ENCODE measurements at regions not wholly inside any gene's neighbourhood (a gene's known extent, or its start where the extent isn't known, plus 50 kb on each side); places are given as distances from the start of the nearest gene placed in this dataset.
"Not testable (repeated sequence)": the region's sequence is repeated elsewhere in the genome, so short reads cannot be mapped to it uniquely, and the experiment has no call there.

GRCh38 chr1:168490306-168490705 is 53.5 kb downstream of the XCL2 start:
- no peak for DNase-seq

- DNase-seq, result no peak
Measured at GRCh38 chr1:168488138-168488537, 55.7 kb downstream of the XCL2 start.

- DNase-seq, result not testable (repeated sequence)
Measured at GRCh38 chr1:168486820-168487219, 57.0 kb downstream of the XCL2 start.

GRCh38 chr1:168485048-168485447 is 58.7 kb downstream of the XCL2 start:
- peak; percentile 7 for DNase-seq

- no peak for DNase-seq
Measured at GRCh38 chr1:168484083-168484482, 59.7 kb downstream of the XCL2 start.

- DNase-seq, result no peak
Measured at GRCh38 chr1:168483539-168483938, 60.3 kb downstream of the XCL2 start.

GRCh38 chr1:168482106-168482505 is 61.7 kb downstream of the XCL2 start:
- no peak for DNase-seq

GRCh38 chr1:168481586-168481985 is 62.2 kb downstream of the XCL2 start:
- DNase-seq, result no peak

- DNase-seq, result no peak
Measured at GRCh38 chr1:168480997-168481396, 62.8 kb downstream of the XCL2 start.

- DNase-seq, result no peak
Measured at GRCh38 chr1:168477792-168478191, 66.0 kb downstream of the XCL2 start.

- no peak for DNase-seq
Measured at GRCh38 chr1:168476588-168477385, 67.0 kb downstream of the XCL2 start.

GRCh38 chr1:168474322-168474721 is 69.5 kb downstream of the XCL2 start:
- no peak for DNase-seq

- no peak for DNase-seq
Measured at GRCh38 chr1:168473126-168473525, 70.7 kb downstream of the XCL2 start.

- no peak for DNase-seq
Measured at GRCh38 chr1:168472223-168472622, 71.6 kb downstream of the XCL2 start.

- DNase-seq, result no peak
Measured at GRCh38 chr1:168470901-168471431, 72.8 kb downstream of the XCL2 start.

- peak; percentile 37 for DNase-seq
Measured at GRCh38 chr1:168469690-168470089, 74.1 kb downstream of the XCL2 start.

GRCh38 chr1:168468822-168469221 is 75.0 kb downstream of the XCL2 start:
- DNase-seq, result no peak

- no peak for DNase-seq
Measured at GRCh38 chr1:168468042-168468809, 75.6 kb downstream of the XCL2 start.

GRCh38 chr1:168467452-168467851 is 76.3 kb downstream of the XCL2 start:
- DNase-seq, result no peak

- no peak for DNase-seq
Measured at GRCh38 chr1:168466714-168467131, 77.1 kb downstream of the XCL2 start.

GRCh38 chr1:168466092-168466713 is 77.6 kb downstream of the XCL2 start:
- peak; percentile 63 for DNase-seq

- not testable (repeated sequence) for DNase-seq
Measured at GRCh38 chr1:168461108-168461507, 82.7 kb downstream of the XCL2 start.

GRCh38 chr1:168457296-168457695 is 86.5 kb downstream of the XCL2 start:
- not testable (repeated sequence) for DNase-seq
